HepG2 (cell line): ENCODE measurements at regions not wholly inside any gene's neighbourhood (a gene's known extent, or its start where the extent isn't known, plus 50 kb on each side); places are given as distances from the start of the nearest gene placed in this dataset.

Experiments
- ATAC-seq: fragments of 200-7000 bp; cut with Tn5 transposase; 3 replicates; pipeline ENCODE4 v1.9.1; 2020; ENCODE audit warnings: mild to moderate bottlenecking, moderate library complexity
- BruUV-seq: library from RNA; stranded (reverse); fragments of 400-500 nt; replicated peaks from 2 replicates; lab custom pipeline; 2021; lab: Mats Ljungman, UMichigan
- CTCF ChIA-PET: fragments of 300-600 bp; formaldehyde crosslinking; extraction: SDS; loops from one replicate; lab custom pipeline; 2021; ENCODE audit warnings: low total read pairs, inconsistent platforms, low intra/inter-chr PET ratio; lab: Yijun Ruan, JAX
- POLR2A ChIA-PET: fragments of 350-600 bp; sonication (Branson Sonifier 250); formaldehyde crosslinking; loops from one replicate; lab custom pipeline; 2020; ENCODE audit warnings: antibody characterized with exemption, inconsistent platforms; lab: Yijun Ruan, JAX
- DNase-seq: peaks from one replicate; pipeline ENCODE4 v3.0.0-alpha.2; 2015; ENCODE audit warnings: low spot score
- FAIRE-seq: peaks from 3 replicates; lab custom pipeline; 2011; peaks lifted over from hg19 to GRCh38; lab: Jason Lieb, UNC
- H2AFZ ChIP-seq: one replicate; pipeline ENCODE4 v1.6.1; 2011; ENCODE audit warnings: low read length, inconsistent platforms
- H3K27ac ChIP-seq: fragments of 300-600 bp; 3 replicates; pipeline ENCODE4 v1.8.0; 2011; ENCODE audit warnings: mixed run types, mild to moderate bottlenecking, mixed read lengths, low read length, inconsistent platforms; ENCODE audit not compliant: insufficient read depth; ENCODE audit errors: extremely low read length
- H3K27me3 ChIP-seq, 2 experiments: fragments of 200-600 bp in 1 of 2; 2 replicates in 1 of 2; 3 replicates in 1 of 2; pipeline versions ENCODE4 v1.6.0 to v1.8.0; 2011; ENCODE audit warnings: low read length in 2 of 2, mild to moderate bottlenecking in 2 of 2, moderate library complexity in 2 of 2, inconsistent platforms in 1 of 2; ENCODE audit not compliant: insufficient read depth in 2 of 2, control insufficient read depth in 1 of 2
- H3K36me3 ChIP-seq, 2 experiments: fragments of 200-600 bp in 1 of 2; replicated peaks in 1 of 2; 2 replicates in 1 of 2; 3 replicates in 1 of 2; pipeline versions ENCODE4 v1.5.1 to v1.8.0; 2011; ENCODE audit warnings: low read length in 2 of 2, inconsistent platforms in 1 of 2; ENCODE audit not compliant: insufficient read depth in 2 of 2, control insufficient read depth in 1 of 2
- H3K4me1 ChIP-seq: 2 replicates; pipeline ENCODE4 v1.5.1; 2012; ENCODE audit warnings: low read length, inconsistent platforms; ENCODE audit not compliant: insufficient read depth
- H3K4me2 ChIP-seq: 2 replicates; pipeline ENCODE4 v1.6.0; 2011; ENCODE audit warnings: low read depth, low read length, inconsistent platforms
- H3K4me3 ChIP-seq, 3 experiments: fragments of 200-600 bp in 1 of 3; sonication (generic), shearing (Covaris generic) in 1 of 3; replicated peaks in 1 of 3; 2 replicates each; pipeline ENCODE4 v1.5.1; 2011 to 2016; ENCODE audit warnings: low read length in 3 of 3, inconsistent platforms in 2 of 3, low read depth in 2 of 3, mild to moderate bottlenecking in 2 of 3, control low read depth in 1 of 3, mixed read lengths in 1 of 3; ENCODE audit not compliant: insufficient read depth in 1 of 3
- H3K79me2 ChIP-seq: one replicate; pipeline ENCODE4 v1.6.1; 2011; ENCODE audit warnings: low read length, inconsistent platforms; ENCODE audit not compliant: insufficient read depth
- H3K9ac ChIP-seq: 2 replicates; pipeline ENCODE4 v1.6.0; 2011; ENCODE audit warnings: mild to moderate bottlenecking, low read depth, low read length, inconsistent platforms; ENCODE audit not compliant: insufficient read depth
- H3K9me3 ChIP-seq: 2 replicates; pipeline ENCODE4 v1.5.1; 2012; ENCODE audit warnings: mild to moderate bottlenecking, low read length
- H4K20me1 ChIP-seq: 2 replicates; pipeline ENCODE4 v1.6.0; 2011; ENCODE audit warnings: inconsistent platforms, mild to moderate bottlenecking, low read length, moderate library complexity; ENCODE audit not compliant: insufficient read depth
- ATM ChIP-seq: fragments of 450-650 bp; IDR thresholded peaks from 2 replicates; pipeline ENCODE4 v1.7.1; 2017; ENCODE audit warnings: mild to moderate bottlenecking, borderline replicate concordance
- CBX1 ChIP-seq: IDR thresholded peaks from one replicate; pipeline ENCODE4 v1.6.1; 2016; ENCODE audit warnings: antibody characterized with exemption, low read depth
- CREM ChIP-seq, 2 experiments: sonication (generic) in 1 of 2; formaldehyde crosslinking in 1 of 2; IDR thresholded peaks; 2 replicates each; pipeline versions ENCODE4 v1.4.0 to v1.6.1; 2016 to 2020; ENCODE audit warnings: antibody characterized with exemption in 1 of 2, mild to moderate bottlenecking in 1 of 2, missing genetic modification reagents in 1 of 2
- ELF3 ChIP-seq: IDR thresholded peaks from 2 replicates; pipeline ENCODE4 v1.6.1; 2016; ENCODE audit warnings: missing genetic modification reagents, missing compliant biosample characterization
- ESRRA ChIP-seq: sonication (generic); formaldehyde crosslinking; IDR thresholded peaks from 2 replicates; pipeline ENCODE4 v1.5.1; 2020; ENCODE audit warnings: mild to moderate bottlenecking, low read depth, missing genetic modification reagents
- THYN1 ChIP-seq: sonication (generic); formaldehyde crosslinking; IDR thresholded peaks from 2 replicates; pipeline ENCODE4 v1.8.1; 2023; ENCODE audit warnings: low read depth, mild to moderate bottlenecking, moderate library complexity, missing genetic modification reagents, borderline replicate concordance
- ZNF766 ChIP-seq: sonication (generic); formaldehyde crosslinking; IDR thresholded peaks from 2 replicates; pipeline ENCODE4 v1.5.0; 2020; ENCODE audit warnings: missing genetic modification reagents, borderline replicate concordance
- WGBS: methylation state at CpG from one replicate; pipeline ENCODE4 v1.1.6; 2017; ENCODE audit warnings: low lambda C conversion rate; 5-methylcytosine and 5-hydroxymethylcytosine counted together
- in situ Hi-C: cut with HindIII; loops from 2 replicates; pipeline ENCODE4 v1.10.0; 2017; ENCODE audit warnings: low pct_unique_long_range_greater_than_20kb; ENCODE audit not compliant: extremely low pct_ligation_motif_present
- intact Hi-C: fragments of 100-400 bp; cut with micrococcal nuclease; formaldehyde crosslinking; loops from one replicate; pipeline ENCODE4 v1.10.0; 2022; ENCODE audit not compliant: unreplicated experiment
- TF ChIP-seq, protein P1 (sequence below): sonication (generic); formaldehyde crosslinking; IDR thresholded peaks from 2 replicates; pipeline ENCODE4 v1.5.0; 2020; ENCODE audit warnings: missing genetic modification reagents
- TF ChIP-seq, protein P2 (sequence below), 2 experiments: sonication (generic) in 1 of 2; formaldehyde crosslinking in 1 of 2; IDR thresholded peaks; 2 replicates each; pipeline versions ENCODE4 v1.5.1 to v1.6.1; 2011 to 2020; ENCODE audit warnings: borderline replicate concordance in 1 of 2, low read depth in 1 of 2, low read length in 1 of 2, mild to moderate bottlenecking in 1 of 2, missing genetic modification reagents in 1 of 2, moderate library complexity in 1 of 2
- TF ChIP-seq, protein P3 (sequence below): IDR thresholded peaks from 2 replicates; pipeline ENCODE4 v1.6.1; 2012; ENCODE audit warnings: low read length, improper control_type of control experiment

- Histone ChIP-seq H3K4me1 (no peaks in the 10 kb centered on the region), H3K4me3 (no peak overlapping the region), H2AFZ (no peak overlapping the region), H3K27ac (no peak overlapping the region), H3K79me2 (no peaks in the 10 kb centered on the region), H3K4me2 (no peak overlapping the region), H4K20me1 (no peaks in the 10 kb centered on the region), H3K9ac (no peak overlapping the region), H3K36me3 (no peaks in the 10 kb centered on the region), H3K27me3 (no peaks in the 10 kb centered on the region), H3K9me3 (peaks cover 75% of the 10 kb centered on the region)
- in situ Hi-C loops, result no loop called here
- DNase-seq (no peak), ATAC-seq (no peak), FAIRE-seq (no peak)
- BruUV-seq, result no TSS peak
- ChIA-PET CTCF (no interaction called here), POLR2A (no interaction called here)
- 32% methylated on average over 4 of the region's 4 CpGs for WGBS
- intact Hi-C loops, result no loop called here
- TF ChIP-seq ELF3 (CRISPR knock-in tag) (no peak), CREM (IDR thresholded peaks at IDR 0.05) (no peak), CREM (CRISPR knock-in tag; IDR thresholded peaks at IDR 0.05) (no peak), CBX1 (no peak), ESRRA (no peak)
- TF ChIP-seq, protein P1, sequence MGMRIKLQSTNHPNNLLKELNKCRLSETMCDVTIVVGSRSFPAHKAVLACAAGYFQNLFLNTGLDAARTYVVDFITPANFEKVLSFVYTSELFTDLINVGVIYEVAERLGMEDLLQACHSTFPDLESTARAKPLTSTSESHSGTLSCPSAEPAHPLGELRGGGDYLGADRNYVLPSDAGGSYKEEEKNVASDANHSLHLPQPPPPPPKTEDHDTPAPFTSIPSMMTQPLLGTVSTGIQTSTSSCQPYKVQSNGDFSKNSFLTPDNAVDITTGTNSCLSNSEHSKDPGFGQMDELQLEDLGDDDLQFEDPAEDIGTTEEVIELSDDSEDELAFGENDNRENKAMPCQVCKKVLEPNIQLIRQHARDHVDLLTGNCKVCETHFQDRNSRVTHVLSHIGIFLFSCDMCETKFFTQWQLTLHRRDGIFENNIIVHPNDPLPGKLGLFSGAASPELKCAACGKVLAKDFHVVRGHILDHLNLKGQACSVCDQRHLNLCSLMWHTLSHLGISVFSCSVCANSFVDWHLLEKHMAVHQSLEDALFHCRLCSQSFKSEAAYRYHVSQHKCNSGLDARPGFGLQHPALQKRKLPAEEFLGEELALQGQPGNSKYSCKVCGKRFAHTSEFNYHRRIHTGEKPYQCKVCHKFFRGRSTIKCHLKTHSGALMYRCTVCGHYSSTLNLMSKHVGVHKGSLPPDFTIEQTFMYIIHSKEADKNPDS (CRISPR knock-in tag), result no peak
Observed at GRCh38 chr7:41524876-41525275, 178.0 kb downstream of the INHBA start.

- DNase-seq (no peak), FAIRE-seq (no peak), ATAC-seq (no peak)
- no peak overlapping the region for H3K27ac ChIP-seq
- H3K9ac ChIP-seq, result no peak overlapping the region
- in situ Hi-C loops, result no loop called here
- H3K79me2 ChIP-seq, result no peaks in the 10 kb centered on the region
- POLR2A ChIA-PET, result no interaction called here
- WGBS, result 16% methylated on average over 6 of the region's 7 CpGs
- intact Hi-C loops, result no loop called here
- no peaks in the 10 kb centered on the region for H4K20me1 ChIP-seq
- H3K4me2 ChIP-seq, result no peak overlapping the region
- H3K27me3 ChIP-seq, result no peaks in the 10 kb centered on the region
- no peaks in the 10 kb centered on the region for H3K4me1 ChIP-seq
- no peak overlapping the region for H2AFZ ChIP-seq
- no TSS peak for BruUV-seq
- peaks cover 63% of the 10 kb centered on the region for H3K9me3 ChIP-seq
- H3K4me3 ChIP-seq, result no peak overlapping the region
- CTCF ChIA-PET, result no interaction called here
- no peaks in the 10 kb centered on the region for H3K36me3 ChIP-seq
- TF ChIP-seq, protein P2, sequence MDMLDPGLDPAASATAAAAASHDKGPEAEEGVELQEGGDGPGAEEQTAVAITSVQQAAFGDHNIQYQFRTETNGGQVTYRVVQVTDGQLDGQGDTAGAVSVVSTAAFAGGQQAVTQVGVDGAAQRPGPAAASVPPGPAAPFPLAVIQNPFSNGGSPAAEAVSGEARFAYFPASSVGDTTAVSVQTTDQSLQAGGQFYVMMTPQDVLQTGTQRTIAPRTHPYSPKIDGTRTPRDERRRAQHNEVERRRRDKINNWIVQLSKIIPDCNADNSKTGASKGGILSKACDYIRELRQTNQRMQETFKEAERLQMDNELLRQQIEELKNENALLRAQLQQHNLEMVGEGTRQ (IDR thresholded peaks at IDR 0.05; ENCODE audit: low read depth, low read length), result no peak
- TF ChIP-seq, protein P2 (CRISPR knock-in tag; IDR thresholded peaks at IDR 0.05; ENCODE audit: borderline replicate concordance), result no peak
- TF ChIP-seq THYN1 (no peak), ZNF766 (CRISPR knock-in tag) (no peak), ATM (no peak)
- TF ChIP-seq, protein P3, sequence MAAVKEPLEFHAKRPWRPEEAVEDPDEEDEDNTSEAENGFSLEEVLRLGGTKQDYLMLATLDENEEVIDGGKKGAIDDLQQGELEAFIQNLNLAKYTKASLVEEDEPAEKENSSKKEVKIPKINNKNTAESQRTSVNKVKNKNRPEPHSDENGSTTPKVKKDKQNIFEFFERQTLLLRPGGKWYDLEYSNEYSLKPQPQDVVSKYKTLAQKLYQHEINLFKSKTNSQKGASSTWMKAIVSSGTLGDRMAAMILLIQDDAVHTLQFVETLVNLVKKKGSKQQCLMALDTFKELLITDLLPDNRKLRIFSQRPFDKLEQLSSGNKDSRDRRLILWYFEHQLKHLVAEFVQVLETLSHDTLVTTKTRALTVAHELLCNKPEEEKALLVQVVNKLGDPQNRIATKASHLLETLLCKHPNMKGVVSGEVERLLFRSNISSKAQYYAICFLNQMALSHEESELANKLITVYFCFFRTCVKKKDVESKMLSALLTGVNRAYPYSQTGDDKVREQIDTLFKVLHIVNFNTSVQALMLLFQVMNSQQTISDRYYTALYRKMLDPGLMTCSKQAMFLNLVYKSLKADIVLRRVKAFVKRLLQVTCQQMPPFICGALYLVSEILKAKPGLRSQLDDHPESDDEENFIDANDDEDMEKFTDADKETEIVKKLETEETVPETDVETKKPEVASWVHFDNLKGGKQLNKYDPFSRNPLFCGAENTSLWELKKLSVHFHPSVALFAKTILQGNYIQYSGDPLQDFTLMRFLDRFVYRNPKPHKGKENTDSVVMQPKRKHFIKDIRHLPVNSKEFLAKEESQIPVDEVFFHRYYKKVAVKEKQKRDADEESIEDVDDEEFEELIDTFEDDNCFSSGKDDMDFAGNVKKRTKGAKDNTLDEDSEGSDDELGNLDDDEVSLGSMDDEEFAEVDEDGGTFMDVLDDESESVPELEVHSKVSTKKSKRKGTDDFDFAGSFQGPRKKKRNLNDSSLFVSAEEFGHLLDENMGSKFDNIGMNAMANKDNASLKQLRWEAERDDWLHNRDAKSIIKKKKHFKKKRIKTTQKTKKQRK, result no peak
Observed at GRCh38 chr7:41520445-41520844, 182.4 kb downstream of the INHBA start.
